UCSD-AML1 (cell line): ENCODE measurements at regions not wholly inside any gene's neighbourhood (a gene's known extent, or its start where the extent isn't known, plus 50 kb on each side); places are given as distances from the start of the nearest gene placed in this dataset.
"Not testable (repeated sequence)": the region's sequence is repeated elsewhere in the genome, so short reads cannot be mapped to it uniquely, and the experiment has no call there.

Experiments used
- DNase-seq: peaks from one replicate; lab custom pipeline; 2025; ENCODE audit not compliant: unreplicated experiment; lab: John Stamatoyannopoulos, UW

GRCh38 chr10:11691319-11691755, 50.8 kb upstream of the ECHDC3 start:
- DNase-seq, result no peak

GRCh38 chr10:11689945-11690736, 52.0 kb upstream of the ECHDC3 start:
- no peak for DNase-seq

- not testable (repeated sequence) for DNase-seq
These were observed 53.8 kb upstream of the ECHDC3 start for GRCh38 chr10:11688448-11688795.

DNA sequence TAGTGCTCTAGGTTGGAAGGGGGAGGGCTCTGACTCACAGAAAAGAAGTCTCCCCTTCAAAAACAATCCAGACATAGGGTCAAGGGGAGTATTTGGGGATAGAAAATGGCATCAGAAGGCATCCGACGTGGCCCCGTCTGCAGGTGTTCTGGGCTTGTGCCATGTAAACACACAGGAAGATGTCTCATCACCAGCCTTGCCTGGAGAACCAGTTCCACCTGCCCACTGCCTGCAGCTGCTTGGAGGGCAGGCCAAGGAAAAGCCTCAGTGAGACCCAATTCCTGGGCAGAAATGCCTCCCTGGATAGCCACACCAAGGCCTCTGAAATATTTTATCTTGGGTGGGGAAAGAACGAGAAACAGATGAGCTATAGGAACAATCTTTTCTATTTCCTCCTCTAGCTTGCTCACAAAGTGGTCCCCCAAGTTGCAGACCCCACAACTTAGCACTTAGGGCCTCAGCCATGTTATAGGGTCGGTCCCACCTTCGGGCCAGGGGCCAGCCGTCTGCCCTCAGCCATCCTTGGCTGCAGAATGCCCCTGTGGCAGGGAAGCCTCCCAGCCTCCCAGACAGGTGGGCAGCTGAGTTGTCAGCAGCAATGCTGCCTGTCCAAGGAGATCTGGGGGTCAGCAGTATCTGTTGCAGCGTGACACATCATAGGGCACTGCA, 54.3 kb upstream of the ECHDC3 start:
- DNase-seq, result no peak

DNA sequence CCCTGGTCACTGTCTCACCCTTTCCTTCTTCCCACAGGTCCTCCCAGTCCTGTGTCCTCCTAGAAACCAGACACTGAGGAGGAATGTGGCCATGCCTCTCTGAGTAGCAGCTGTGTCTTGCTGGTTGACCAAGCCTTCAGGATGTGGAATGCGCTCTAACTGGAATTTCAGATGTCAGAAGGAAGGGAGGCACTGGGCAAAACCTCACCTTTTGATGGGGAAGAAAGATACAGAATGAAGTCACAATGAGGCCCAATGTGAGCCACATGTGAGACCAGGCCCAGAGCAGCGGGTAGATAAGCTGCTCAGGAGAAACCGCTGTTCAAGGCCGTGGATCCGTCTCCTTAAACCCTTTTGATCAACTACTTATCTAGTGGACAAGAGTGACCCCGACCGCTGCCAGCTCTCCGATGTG, 54.8 kb upstream of the ECHDC3 start:
- no peak for DNase-seq

DNA sequence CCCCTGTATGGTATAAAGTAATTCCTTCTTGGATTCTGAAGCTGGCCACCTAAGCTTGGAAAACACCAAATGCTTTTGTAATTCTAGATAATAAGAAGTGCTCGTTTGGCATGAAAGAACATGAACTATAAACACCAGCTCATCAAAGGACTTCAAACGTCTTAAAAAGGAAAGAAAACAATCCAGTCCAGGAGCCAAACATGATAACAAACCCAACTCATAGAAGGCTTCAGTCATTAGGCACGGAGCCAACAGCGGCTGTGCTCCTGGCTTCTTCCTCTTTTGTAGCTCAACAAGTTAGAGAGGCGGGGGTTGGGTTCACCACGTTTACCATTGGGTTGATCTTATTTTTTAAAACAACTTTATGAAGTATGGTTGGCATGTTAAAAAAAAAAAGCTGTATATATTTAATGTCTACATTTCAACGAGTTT, 56.4 kb upstream of the ECHDC3 start:
- peak; percentile 72 for DNase-seq

- peak; percentile 58 for DNase-seq
These were observed 57.2 kb upstream of the ECHDC3 start for GRCh38 chr10:11684717-11685645.

- DNase-seq, result not testable (repeated sequence)
These were observed 57.9 kb upstream of the ECHDC3 start for GRCh38 chr10:11684341-11684716.

- no peak for DNase-seq
These were observed 58.5 kb upstream of the ECHDC3 start for GRCh38 chr10:11683529-11684320.

- DNase-seq, result no peak
These were observed 59.3 kb upstream of the ECHDC3 start for GRCh38 chr10:11682851-11683250.

- DNase-seq, result no peak
These were observed 59.9 kb upstream of the ECHDC3 start for GRCh38 chr10:11682267-11682683.

DNA sequence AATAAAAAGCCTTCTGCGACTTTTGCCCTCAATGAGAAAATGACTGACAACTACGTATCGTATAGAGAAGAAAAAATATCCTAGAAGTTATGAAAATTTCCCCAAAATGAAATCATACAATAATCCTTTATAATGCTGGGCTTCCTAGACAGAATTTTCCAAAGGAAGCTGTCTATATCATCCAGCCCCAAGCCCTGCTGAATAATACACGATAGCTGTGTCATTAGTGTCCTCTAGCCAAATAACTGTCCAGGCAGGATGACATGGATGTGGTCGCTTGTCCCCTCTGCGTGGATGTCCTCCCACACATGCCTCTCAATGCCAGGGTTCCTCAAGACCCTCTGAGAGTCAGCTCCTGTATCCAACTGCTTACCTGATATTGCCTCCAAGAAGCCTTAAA, 61.7 kb upstream of the ECHDC3 start:
- DNase-seq, result no peak

DNA sequence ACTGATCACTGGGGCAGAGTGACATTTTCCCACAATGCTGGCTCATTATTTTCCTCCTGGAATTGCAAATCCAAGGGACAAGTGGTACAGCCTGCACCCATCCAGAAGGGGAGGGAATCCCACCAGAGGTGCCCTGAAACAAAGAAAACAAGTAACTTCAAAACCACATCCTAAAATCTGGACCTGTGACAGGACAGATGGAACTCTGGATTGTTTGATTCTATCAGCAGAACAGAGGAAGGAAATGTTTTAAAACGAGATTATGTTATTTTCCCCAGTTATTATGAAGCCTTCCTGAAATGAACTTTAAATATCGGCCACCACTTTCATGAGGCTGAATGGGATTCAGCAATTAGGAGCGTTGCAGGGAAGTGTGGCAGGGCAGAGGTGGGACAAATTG, 62.2 kb upstream of the ECHDC3 start:
- no peak for DNase-seq

- DNase-seq, result no peak
These were observed 63.9 kb upstream of the ECHDC3 start for GRCh38 chr10:11678074-11678793.

GRCh38 chr10:11677480-11677879, 64.7 kb upstream of the ECHDC3 start:
- DNase-seq, result no peak

GRCh38 chr10:11673346-11674280, 62.2 kb upstream of the USP6NL start:
- DNase-seq, result no peak

- no peak for DNase-seq
These were observed 61.4 kb upstream of the USP6NL start for GRCh38 chr10:11672836-11673235.

DNA sequence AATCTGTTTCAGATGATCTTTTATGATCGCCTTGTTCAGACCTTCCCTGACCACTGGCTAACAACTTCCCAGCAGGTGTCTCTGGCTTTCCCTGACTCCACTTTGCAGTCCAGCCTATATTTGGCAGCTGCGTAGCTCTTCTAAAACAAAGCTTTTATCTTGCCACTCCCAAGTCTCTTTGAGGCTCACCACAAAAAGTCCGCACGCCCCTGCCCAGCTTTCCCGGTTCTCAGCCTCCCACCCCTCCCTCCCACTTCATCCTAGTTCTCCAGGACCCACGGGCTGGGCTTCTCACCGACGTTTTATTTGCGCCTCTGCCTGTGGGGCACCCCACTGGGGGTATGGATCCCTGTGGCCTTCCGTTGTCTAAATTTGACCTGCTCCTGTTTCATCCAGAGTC, 58.9 kb upstream of the USP6NL start:
- no peak for DNase-seq
